GM18507 (cell line): ENCODE measurements at regions not wholly inside any gene's neighbourhood (a gene's known extent, or its start where the extent isn't known, plus 50 kb on each side); places are given as distances from the start of the nearest gene placed in this dataset.
"Not testable (repeated sequence)": the region's sequence is repeated elsewhere in the genome, so short reads cannot be mapped to it uniquely, and the experiment has no call there.

Experiments used
- DNase-seq: peaks from one replicate; pipeline ENCODE4 v3.0.0; 2011; ENCODE audit warnings: low read depth; ENCODE audit not compliant: insufficient read length; ENCODE audit errors: extremely low spot score
- FAIRE-seq: peaks from 2 replicates; lab custom pipeline; 2011; peaks lifted over from hg19 to GRCh38; lab: Jason Lieb, UNC

DNA sequence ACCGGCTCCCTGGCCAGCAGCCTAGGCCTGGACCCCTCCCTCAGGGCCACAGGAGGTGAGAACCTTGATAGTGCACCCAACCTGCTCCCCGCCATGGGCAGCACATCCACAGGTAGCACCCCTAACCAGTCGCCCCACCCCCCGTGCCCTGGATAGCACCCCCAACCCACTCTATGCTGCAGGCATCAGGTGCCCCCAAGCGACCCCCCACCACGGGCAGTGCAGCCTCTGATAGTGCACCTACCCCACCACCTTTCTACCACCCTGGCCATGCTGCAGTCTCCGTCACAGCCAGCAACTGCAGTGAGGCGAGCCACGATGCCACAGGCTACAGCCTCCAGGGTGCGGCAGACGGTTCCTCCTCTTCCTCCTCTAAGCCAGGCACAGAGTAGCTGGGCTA is 55.6 kb downstream of the SOWAHC start:
- DNase-seq (no peak), FAIRE-seq (no peak)

GRCh38 chr2:109670556-109671411 is 56.6 kb downstream of the SOWAHC start:
- DNase-seq (no peak), FAIRE-seq (no peak)

DNA sequence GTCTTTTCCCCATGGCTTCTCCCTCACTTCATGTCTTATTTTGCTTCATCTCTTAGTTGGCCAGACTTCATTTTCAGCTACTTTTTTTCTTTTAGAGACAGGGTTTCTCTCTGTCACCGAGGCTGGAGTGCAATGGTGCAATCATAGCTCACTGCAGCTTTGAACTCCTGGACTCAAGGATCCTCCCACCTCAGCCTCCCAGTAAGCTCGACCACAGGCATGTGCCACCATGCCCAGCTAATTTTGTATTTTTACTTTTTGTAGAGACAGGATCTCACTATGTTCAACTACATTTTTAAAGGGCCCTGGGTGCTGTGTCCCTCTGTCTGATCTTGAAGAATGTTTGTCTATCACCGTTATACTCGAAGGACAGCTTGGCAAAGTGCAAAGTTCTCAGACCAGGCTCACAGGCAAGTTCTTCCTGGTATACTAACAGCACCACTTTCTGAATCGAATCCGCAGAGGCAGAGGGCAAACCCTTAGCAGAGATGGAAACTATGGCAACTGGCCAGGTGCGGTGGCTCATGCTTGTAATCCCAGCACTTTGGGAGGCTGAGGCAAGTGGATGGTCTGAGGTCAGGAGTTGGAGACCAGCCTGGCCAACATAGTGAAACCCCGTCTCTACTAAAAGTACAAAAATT is 60.9 kb downstream of the SOWAHC start:
- FAIRE-seq: no peak
- no peak for DNase-seq

- no peak for FAIRE-seq
- DNase-seq: no peak
Observed at GRCh38 chr2:109675666-109676345, 61.6 kb downstream of the SOWAHC start.

GRCh38 chr2:109676346-109676902 is 62.3 kb downstream of the SOWAHC start:
- FAIRE-seq: no peak
- no peak for DNase-seq

- FAIRE-seq, DNase-seq: not testable (repeated sequence)
Observed at GRCh38 chr2:109677121-109677731, 63.1 kb downstream of the SOWAHC start.

DNA sequence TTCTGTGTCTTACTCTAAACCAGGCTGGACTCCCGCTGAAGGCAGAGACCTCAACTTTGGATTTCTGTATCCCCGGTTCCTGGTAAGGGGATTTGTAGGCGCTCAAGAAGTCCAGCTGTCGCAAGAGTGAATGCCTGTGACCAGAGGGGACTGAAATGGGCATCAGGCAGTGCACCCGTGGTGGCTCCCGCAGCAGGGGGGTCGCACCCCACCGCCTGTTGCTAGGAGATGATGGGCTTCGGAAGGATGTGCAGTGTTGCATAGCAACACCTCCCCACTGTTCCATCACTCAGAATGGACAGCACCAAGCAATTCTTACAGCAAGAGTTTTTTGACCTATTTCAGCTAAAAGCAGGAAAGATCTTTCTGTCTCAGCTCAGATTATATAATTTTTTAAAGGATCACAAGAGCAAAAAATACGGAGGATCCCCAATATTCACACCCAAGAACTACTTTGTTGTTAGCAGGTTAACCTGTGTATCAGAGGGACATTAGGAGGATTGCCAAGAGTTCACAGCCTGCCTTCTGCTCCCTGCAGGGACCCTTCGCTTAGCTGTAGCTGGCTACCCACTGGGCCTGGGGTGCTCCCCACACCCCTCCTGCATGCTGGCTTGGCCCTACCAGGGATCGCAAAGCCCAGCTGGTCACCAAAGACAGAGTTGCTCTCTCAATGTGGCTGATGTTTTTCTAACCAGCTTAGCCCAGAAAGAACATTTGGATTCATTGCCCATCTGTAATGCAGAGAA is 63.8 kb downstream of the SOWAHC start:
- FAIRE-seq (no peak), DNase-seq (no peak)

DNA sequence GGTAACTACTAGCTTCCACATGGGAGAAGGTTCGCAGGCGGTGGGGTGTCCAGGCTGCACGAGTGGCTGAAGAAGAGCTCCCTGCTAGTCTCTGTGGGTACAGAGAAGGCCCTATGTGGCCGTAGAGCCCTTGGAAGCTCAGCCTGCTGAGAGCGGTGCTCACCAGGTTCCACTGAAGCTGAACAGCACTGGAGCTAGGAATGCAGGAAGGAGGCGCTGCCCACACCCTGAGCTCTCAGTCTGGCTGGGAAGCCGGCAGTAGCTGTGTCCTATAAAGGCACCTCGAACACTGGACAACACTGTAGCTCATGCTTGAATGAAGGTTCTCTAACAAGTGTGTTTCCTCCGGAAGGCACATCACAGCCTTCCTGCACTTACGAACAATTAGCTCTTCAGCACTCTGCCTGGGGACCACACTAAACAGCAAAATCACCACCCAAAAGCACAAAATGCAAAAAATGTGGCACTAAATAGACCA is 64.6 kb downstream of the SOWAHC start:
- FAIRE-seq: not testable (repeated sequence)

DNA sequence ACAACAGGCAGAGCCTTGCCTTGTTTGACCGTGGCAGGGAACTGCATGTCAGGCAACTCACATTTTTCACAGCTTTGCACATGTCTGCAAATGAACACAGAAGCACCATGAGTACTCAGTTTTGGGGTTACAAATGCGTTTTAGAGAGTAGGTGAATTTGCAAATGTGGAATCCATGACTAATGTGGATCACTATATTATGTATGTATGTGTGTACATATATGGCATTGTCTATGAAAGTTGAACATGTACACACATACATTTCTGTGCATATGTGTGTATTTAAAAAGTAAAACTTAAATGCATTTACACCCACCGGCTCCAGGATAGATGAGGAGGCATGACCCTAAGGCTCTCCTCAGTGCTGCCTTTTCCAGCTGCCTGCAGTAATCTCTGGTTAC is 65.1 kb downstream of the SOWAHC start:
- FAIRE-seq: no peak
- no peak for DNase-seq

More for the DNA sequence above, 64.6 kb downstream of the SOWAHC start:
- DNase-seq: not testable (repeated sequence)

GRCh38 chr2:109679626-109680025 is 65.5 kb downstream of the SOWAHC start:
- no peak for FAIRE-seq
- no peak for DNase-seq

- FAIRE-seq (no peak), DNase-seq (no peak)
Observed at GRCh38 chr2:109680523-109681297, 66.5 kb downstream of the SOWAHC start.

DNA sequence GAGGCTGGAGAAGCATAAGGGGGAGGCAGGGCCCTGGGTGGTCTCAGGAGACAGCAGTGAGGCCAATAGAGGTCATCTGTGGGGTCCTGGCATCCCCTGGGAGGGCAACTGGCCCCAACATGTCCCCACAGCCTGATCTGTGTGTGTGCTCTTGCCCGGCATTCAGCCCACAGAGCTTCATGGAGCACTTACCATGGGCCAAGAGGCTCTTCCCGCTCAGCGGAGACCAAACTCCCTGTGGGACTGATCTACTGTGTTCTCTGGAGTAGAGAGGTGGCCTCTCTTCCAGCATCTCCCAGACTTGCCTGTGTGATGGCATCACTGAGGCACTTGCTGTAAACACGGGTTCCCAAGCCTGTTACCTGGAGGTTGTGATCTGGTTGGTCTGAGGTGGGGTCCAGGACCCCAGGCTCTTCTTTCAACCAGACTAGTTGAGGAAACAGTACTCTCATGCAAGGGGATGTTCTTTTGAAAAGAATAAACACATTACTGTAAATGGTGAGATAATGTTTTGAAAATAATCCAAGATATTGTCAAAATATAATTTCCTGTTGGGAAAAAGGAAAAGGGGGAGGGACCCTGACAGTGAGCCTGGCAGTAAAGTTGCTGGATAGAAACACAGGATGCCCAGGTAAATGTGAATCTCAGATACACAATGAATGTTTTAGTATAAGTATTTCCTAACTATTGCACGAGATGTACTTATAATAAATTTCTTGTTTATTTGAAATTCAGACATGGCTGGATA is 67.6 kb downstream of the SOWAHC start:
- FAIRE-seq (no peak), DNase-seq (no peak)

GRCh38 chr2:109683452-109683851 is 69.3 kb downstream of the SOWAHC start:
- FAIRE-seq (no peak), DNase-seq (no peak)

GRCh38 chr2:109685453-109685852 is 71.3 kb downstream of the SOWAHC start:
- DNase-seq (no peak), FAIRE-seq (no peak)

DNA sequence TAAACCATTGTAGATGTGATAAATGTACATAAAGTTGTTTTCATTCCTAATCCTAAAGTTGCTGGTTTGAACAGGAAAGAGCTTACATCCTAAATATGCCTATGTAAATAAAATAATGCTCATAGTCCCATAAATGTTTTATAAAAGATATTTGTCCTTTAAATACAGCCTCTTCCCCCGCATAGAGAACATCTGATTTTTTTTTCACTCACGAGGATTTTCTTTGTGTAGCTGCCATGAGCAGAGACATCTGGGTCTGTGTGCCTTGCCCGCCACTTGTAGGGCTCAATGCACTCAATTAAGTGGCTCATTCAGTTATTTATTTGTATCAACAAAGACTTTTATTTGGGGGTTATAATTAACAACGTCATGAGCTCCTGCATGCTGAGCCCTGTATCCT is 72.8 kb downstream of the SOWAHC start:
- FAIRE-seq: no peak
- no peak for DNase-seq

DNA sequence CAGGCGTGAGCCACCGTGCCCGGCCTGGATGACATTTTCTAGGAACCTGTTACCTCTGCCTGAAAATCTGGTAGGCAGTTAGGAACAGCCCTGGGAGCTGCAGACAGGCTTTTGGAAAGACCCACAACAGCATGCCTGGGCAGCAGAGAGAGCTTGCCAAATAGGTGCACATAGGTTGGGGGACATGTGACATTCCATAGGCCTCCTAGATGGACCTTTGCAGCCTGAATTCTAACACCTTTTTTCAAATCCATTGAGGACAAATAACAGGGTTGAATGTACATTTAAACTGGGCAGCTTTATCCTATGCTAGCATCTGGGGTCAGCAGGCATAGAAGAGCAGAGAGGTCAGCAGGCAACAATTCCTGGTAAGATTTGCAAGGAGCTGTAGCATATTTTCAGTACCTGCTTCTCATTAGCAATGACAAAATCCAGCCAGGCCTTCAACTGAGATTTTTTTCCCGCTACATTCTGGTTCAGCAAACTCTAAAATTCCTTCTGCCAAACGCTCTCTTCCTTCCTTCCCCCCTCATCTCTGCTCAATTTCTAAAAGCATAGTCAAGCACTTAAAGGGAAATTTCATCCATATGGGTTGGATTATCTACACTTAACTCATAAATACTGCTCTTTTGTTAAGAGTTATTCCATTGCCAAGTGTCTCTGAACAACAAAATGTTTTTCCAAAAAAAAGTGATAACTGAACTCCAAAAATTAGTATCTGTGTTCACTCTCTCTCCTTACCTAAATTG is 75.2 kb downstream of the SOWAHC start:
- FAIRE-seq (no peak), DNase-seq (no peak)

DNA sequence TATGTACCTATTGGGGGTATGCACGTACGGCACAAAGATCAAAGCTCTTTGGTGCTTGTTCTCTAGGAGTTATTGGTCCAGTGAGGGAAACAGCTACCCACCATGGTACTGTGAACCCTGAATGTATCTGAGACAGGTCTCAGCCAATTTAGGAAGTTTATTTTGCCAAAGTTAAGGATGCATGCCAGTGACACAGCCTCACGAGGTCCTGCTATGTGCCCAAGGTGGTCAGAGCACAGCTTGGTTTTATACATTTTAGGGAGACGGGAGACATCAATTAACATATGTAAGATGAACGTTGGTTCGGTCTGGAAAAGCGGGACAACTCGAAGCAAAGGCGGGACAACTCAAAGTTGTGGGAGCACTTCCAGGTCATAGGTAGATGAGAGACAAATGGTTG is 75.8 kb downstream of the SOWAHC start:
- no peak for FAIRE-seq

More for the DNA sequence above, 75.8 kb downstream of the SOWAHC start:
- no peak for DNase-seq
